SKM-1 (cell line): ENCODE measurements at regions not wholly inside any gene's neighbourhood (a gene's known extent, or its start where the extent isn't known, plus 50 kb on each side); places are given as distances from the start of the nearest gene placed in this dataset.

Experiments
- DNase-seq: peaks from one replicate; lab custom pipeline; 2025; ENCODE audit not compliant: unreplicated experiment; lab: John Stamatoyannopoulos, UW

GRCh38 chr9:118283488-118283887, 579.3 kb downstream of the TLR4 start:
- DNase-seq: no peak

- no peak for DNase-seq
These were observed 585.9 kb downstream of the TLR4 start for GRCh38 chr9:118290116-118290515.

GRCh38 chr9:118295413-118295812, 591.2 kb downstream of the TLR4 start:
- no peak for DNase-seq

GRCh38 chr9:118302721-118303120, 598.5 kb downstream of the TLR4 start:
- DNase-seq: no peak

- no peak for DNase-seq
These were observed 599.0 kb downstream of the TLR4 start for GRCh38 chr9:118303216-118303615.

GRCh38 chr9:118305331-118305730, 601.1 kb downstream of the TLR4 start:
- no peak for DNase-seq

GRCh38 chr9:118306801-118307200, 602.6 kb downstream of the TLR4 start:
- DNase-seq: no peak

- DNase-seq: no peak
These were observed 609.8 kb downstream of the TLR4 start for GRCh38 chr9:118313965-118314364.

GRCh38 chr9:118316831-118317343, 612.7 kb downstream of the TLR4 start:
- no peak for DNase-seq

- DNase-seq: no peak
These were observed 614.7 kb downstream of the TLR4 start for GRCh38 chr9:118318770-118319431.

- no peak for DNase-seq
These were observed 617.6 kb downstream of the TLR4 start for GRCh38 chr9:118321788-118322187.

- no peak for DNase-seq
These were observed 620.5 kb downstream of the TLR4 start for GRCh38 chr9:118324706-118325105.

GRCh38 chr9:118325757-118326156, 621.6 kb downstream of the TLR4 start:
- no peak for DNase-seq

- no peak for DNase-seq
These were observed 622.1 kb downstream of the TLR4 start for GRCh38 chr9:118326326-118326725.

GRCh38 chr9:118330191-118330986, 626.2 kb downstream of the TLR4 start:
- DNase-seq: no peak

- no peak for DNase-seq
These were observed 627.4 kb downstream of the TLR4 start for GRCh38 chr9:118331622-118332045.

- no peak for DNase-seq
These were observed 632.2 kb downstream of the TLR4 start for GRCh38 chr9:118336250-118336942.

- DNase-seq: no peak
These were observed 632.7 kb downstream of the TLR4 start for GRCh38 chr9:118336943-118337330.

GRCh38 chr9:118360036-118360435, 655.8 kb downstream of the TLR4 start:
- DNase-seq: no peak

GRCh38 chr9:118362123-118362522, 657.9 kb downstream of the TLR4 start:
- no peak for DNase-seq

GRCh38 chr9:118362596-118362995, 658.4 kb downstream of the TLR4 start:
- no peak for DNase-seq
